NCI-H510A (cell line): ENCODE measurements at regions not wholly inside any gene's neighbourhood (a gene's known extent, or its start where the extent isn't known, plus 50 kb on each side); places are given as distances from the start of the nearest gene placed in this dataset.
"Not testable (repeated sequence)": the region's sequence is repeated elsewhere in the genome, so short reads cannot be mapped to it uniquely, and the experiment has no call there.

ENCODE experiments used
- DNase-seq: peaks from one replicate; lab custom pipeline; 2025; lab: John Stamatoyannopoulos, UW

DNA sequence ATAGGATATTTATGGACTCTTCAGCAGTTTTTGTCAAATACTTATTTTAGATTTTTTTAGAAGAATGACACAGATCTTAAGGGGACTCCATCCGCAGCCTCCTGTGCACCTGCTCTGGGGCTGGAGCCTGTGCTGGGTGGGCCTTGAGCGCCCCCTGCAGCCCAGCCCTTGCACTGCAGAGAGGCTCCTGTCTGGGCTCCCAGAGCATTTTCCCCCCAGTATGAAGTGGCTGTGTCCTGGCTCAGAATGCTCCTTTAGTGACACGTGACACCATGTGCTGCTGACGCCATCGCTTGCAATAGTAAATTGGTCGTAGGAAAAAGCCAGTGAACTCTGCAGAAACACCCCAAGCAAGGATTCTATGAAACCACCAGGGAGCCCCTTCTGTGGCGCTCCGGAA, 479.7 kb downstream of the TMEM121 start:
- DNase-seq: not testable (repeated sequence)

DNA sequence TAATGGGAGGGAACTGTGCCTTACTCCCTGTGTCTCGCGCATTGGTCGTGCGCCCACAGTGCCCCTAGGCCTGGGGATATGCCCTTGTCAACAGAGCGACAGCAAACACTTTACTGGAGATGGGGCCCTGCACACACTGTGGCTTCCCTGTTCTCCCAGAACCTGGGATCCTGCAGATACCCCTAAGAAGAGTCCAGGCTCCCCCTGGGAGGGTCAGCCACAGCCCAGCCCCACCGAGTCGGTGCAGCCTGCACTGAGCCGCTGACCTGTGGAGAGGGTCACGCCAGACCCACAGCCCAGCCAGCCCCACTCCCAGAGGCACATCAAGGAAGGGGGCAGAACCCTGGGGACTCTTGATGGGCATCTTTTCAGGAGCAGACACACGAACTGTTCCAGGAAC, 480.3 kb downstream of the TMEM121 start:
- not testable (repeated sequence) for DNase-seq

- no peak for DNase-seq
Measured at GRCh38 chr14:106010783-106011182, 484.4 kb downstream of the TMEM121 start.

DNA sequence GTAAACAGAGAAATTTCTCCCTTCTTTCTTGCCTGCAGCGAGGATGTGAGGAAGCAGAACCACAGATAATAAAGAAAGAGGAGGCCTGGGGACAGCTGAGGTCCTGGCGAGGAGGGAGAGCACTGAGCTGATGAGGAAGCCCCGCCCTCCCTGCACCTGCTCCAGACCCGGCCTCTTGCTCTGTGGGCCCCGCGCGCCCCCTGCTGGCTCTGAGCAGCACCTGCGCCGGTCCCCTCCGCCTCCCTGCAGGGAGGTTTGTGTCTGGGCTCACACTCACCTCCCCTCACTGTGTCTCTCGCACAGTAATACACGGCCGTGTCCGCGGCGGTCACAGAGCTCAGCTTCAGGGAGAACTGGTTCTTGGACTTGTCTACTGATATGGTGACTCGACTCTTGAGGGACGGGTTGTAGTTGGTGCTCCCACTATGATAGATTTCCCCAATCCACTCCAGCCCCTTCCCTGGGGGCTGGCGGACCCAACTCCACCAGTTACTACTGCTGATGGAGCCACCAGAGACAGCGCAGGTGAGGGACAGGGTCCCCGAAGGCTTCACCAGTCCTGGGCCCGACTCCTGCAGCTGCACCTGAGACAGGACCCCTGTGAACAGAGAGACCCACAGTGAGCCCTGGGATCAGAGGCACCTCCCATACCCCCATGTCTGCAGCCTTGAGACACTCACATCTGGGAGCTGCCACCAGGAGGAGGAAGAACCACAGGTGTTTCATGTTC, 485.4 kb downstream of the TMEM121 start:
- not testable (repeated sequence) for DNase-seq

DNA sequence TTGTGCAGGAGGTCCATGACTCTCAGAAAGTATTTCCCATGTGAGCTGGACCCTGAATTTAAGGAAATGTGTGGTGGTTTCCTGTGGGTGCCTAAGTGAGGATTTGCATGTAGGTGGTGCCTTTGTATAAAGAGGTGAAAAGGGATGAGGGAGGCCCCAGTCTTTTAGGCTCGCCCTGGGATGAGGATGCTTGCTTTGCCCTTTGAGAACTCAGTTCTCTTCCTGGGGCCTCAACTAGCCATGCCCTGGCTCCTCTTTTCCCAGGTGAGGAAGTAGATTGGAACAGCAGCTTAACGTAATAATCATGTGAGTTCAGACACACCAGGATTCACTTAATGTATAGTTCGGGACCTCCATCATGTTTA, 486.0 kb downstream of the TMEM121 start:
- DNase-seq: not testable (repeated sequence)

GRCh38 chr14:106013879-106014376, 487.5 kb downstream of the TMEM121 start:
- DNase-seq: no peak

GRCh38 chr14:106017952-106018351, 491.6 kb downstream of the TMEM121 start:
- DNase-seq: not testable (repeated sequence)

DNA sequence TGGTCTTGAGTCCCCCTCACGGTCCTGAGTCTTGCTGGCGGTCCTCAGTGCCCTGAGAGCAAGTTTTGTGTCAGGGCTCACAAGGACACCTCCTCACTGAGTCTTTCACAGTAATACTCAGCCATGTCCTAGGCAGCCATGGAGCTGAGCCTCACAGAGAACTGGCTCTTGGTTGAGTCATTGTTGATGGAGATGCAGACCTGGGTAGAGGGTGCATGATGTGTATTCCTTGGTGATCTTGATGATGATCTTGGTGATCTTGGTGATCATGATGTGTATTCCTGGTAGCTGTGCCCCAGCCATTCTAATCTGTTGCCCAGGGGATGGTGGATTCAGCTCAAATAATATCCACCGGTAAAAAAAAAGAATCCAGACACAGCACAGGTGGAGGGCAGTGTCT, 495.4 kb downstream of the TMEM121 start:
- DNase-seq: no peak

- DNase-seq: not testable (repeated sequence)
Measured at GRCh38 chr14:106022648-106023047, 496.3 kb downstream of the TMEM121 start.

GRCh38 chr14:106023411-106023810, 497.0 kb downstream of the TMEM121 start:
- DNase-seq: no peak

DNA sequence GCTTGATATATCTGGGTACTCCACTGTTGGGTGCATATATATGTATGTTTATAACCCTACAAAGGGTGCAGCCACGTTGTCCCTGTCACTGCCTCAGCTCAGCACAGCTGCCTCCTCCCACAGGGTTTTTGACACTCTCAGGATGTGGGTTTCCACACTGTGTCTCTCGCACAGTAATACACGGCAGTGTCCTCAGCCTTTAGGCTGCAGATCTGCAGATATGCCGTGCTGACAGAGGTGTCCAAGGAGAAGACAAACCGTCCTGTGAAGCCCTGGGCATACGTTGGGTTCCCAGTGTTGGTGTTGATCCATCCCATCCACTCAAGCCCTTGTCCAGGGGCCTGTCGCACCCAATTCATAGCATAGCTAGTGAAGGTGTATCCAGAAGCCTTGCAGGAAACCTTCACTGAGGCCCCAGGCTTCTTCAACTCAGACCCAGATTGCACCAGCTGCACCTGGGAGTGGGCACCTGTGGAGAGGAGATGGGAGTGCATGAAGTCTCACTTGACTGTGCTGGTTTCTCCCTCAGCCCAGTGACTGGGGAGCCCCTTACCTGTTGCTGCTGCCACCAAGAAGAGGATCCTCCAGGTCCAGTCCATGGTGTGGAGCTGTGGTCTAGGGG, 498.7 kb downstream of the TMEM121 start:
- no peak for DNase-seq

DNA sequence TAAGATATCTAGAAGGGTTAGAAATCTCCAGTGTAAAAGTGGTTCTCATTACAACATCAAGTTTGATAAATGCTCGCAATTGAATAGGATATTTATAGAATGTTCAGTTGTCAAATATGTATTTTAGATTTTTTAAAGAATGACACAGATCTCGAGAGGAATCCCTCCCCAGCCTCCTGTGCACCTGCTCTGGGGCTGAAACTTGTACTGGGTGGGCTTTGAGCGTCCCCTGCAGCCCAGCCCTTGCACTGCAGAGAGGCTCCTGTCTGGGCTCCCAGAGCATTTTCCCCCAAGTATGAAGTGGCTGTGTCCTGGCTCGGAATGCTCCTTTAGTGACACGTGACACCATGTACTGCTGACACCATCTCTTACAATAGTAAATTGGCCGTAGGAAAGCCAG, 499.6 kb downstream of the TMEM121 start:
- no peak for DNase-seq

GRCh38 chr14:106027759-106028158, 501.4 kb downstream of the TMEM121 start:
- not testable (repeated sequence) for DNase-seq

- no peak for DNase-seq
Measured at GRCh38 chr14:106029959-106030358, 503.6 kb downstream of the TMEM121 start.

DNA sequence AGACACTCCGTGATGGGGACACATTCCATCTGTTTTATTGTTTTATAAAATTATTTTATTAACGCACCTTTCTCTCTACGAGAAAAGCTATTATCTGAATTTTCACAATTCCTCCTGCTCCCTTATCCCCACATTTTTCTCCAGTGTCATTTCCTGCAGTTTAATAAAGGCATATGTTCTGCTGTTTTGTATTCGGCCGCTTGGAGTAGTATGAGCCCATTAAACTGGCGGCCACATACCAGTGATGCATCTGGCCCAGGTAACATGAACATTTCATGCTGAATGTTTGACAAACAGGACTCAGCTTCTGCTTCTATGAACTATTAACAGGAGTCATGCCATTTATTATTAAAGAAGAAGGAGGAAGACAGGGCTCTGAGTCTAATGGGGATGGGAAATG, 511.0 kb downstream of the TMEM121 start:
- DNase-seq: no peak

DNA sequence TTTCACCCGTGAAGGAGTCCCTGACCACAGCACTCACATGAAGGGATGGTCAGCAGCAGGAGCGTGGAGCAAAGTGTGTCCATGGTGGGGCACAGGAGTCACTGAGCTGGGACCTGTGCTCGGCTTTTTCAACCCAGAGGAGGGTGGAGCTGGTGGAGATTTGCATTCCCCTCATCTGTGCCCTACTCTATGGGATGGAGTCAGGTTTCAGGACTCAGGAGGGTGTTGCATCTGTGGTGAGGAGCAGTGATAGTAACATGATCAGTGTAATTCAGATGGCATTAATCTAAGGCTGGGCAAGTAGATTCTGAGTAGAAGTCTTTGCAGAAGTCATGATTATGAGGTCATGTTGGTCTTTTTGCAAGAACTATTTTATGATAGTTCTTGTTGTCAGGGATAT, 511.9 kb downstream of the TMEM121 start:
- DNase-seq: no peak

- no peak for DNase-seq
Measured at GRCh38 chr14:106039400-106039799, 513.0 kb downstream of the TMEM121 start.

DNA sequence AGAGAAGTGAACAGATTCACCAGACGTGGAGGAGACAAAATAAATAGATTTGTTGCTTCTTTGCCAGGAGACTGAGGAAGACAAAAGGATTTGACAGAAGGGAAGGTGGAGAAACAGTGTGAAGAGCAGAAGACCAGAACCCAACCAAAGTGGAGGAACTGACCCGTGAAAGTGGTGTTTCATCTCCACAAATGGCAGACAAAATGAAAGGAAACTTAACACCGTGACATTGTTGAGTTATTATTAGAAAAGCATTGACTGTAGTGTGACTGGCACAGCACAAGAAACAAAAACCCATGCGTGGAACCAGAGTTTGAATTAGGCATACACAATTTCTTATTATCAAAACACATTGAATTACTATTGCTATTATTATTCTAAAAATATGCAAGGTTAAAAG, 518.1 kb downstream of the TMEM121 start:
- DNase-seq: no peak

GRCh38 chr14:106044949-106045596, 518.7 kb downstream of the TMEM121 start:
- no peak for DNase-seq

DNA sequence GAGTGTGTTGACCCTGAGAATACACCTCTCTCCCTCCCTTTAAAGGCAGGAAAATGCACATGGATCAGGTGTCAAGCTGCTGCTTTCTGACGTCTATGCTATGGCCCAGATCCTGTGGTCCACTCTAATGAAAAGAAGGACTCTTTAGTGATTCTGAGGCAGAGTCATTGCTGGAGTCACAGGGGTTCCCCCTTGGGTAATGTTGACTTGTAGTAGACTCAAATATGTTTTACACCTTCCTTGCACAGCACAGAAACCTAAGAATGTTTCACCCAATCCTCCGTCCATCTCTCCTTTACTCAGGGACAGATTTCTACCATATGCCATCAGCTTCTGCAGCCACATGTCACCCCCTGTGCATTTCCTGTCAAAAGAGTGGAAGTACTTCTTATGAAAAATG, 525.4 kb downstream of the TMEM121 start:
- DNase-seq: no peak

DNA sequence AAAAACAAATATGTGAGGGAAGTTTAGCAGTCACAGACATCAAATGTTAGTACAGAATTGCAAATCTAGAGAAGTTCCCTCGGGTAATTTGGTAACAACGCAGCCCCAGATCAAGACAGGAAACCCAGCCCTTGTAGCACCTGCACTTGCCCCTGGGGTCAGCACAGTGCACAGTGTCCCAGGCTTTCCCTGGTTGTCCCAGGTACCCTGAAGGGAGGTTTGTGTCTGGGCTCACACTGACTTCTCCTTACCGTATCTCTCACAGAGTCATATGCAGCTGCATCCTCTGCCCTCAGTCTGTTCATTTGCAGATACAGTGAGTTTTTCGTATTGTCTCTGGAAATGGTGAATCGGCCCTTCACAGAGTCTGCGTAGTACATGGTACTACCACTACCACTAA, 528.9 kb downstream of the TMEM121 start:
- DNase-seq: no peak

- no peak for DNase-seq
Measured at GRCh38 chr14:106058342-106058741, 532.0 kb downstream of the TMEM121 start.
